Hematopoietic multipotent progenitor cell treated with erythropoietin and hydrocortisone succinate and interleukin-3 and kit ligand, for 4 days (in vitro differentiated cells): ENCODE measurements at regions not wholly inside any gene's neighbourhood (a gene's known extent, or its start where the extent isn't known, plus 50 kb on each side); places are given as distances from the start of the nearest gene placed in this dataset.

Source experiments
- DNase-seq: peaks from one replicate; pipeline ENCODE4 v3.0.0-alpha.2; 2015

- DNase-seq, result no peak
Measured at GRCh38 chr6:167496707-167497106, 171.8 kb downstream of the TTLL2 start.

DNA sequence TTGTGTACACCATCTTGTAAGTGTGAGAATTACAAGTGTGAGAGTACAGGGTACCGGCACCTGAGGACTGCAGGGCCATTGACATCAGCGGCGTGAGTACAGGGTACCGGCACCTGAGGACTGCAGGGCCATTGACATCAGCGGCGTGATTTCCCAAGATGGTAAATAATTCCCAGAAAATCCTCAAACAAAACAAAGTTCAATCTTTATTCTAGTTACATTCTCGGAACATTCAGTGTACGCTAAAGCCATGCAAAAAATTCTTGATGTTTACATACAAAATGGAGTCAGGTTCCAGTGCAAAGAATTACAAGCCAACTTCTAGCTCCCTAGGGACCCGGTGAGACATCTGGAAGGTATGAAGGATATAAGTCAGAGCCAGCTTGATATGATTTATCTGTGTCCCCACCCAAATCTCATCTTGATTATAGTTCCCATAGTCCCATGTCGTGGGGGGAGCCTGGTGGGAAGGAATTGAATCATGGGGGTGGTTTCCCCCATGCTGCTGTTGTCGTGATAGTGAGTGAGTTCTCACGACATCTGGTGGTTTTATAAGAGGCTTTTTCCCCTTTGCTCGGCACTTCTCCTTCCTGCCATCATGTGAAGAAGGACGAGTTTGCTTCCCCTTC is 172.7 kb downstream of the TTLL2 start:
- DNase-seq, result no peak

- no peak for DNase-seq
Measured at GRCh38 chr6:167499161-167499660, 174.3 kb downstream of the TTLL2 start.

- DNase-seq, result no peak
Measured at GRCh38 chr6:167500961-167501360, 176.1 kb downstream of the TTLL2 start.

GRCh38 chr6:167501831-167502385 is 177.0 kb downstream of the TTLL2 start:
- no peak for DNase-seq

DNA sequence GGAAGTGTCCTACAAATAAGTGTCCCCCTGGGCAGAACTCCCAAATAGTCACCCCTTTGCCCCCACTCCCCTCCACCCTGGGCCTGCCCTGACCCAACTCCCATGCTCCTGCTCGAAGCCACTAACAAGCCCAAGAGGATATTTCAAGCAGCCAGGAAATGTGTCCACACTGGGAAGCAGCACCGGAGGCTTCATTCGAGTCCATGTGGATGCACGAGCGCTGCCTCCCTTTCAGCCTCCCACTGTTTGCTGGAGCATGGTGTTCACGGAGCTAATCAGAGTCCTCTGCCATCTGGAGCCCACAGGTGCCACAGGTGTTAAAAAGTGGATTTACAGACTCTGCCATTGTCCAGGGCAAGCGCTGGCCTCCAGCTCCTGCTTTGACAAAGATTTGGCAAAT is 177.6 kb downstream of the TTLL2 start:
- no peak for DNase-seq

GRCh38 chr6:167504385-167504961 is 179.6 kb downstream of the TTLL2 start:
- DNase-seq, result no peak

GRCh38 chr6:167505199-167505598 is 180.3 kb downstream of the TTLL2 start:
- no peak for DNase-seq

GRCh38 chr6:167505782-167506181 is 180.9 kb downstream of the TTLL2 start:
- DNase-seq, result peak; percentile 31

DNA sequence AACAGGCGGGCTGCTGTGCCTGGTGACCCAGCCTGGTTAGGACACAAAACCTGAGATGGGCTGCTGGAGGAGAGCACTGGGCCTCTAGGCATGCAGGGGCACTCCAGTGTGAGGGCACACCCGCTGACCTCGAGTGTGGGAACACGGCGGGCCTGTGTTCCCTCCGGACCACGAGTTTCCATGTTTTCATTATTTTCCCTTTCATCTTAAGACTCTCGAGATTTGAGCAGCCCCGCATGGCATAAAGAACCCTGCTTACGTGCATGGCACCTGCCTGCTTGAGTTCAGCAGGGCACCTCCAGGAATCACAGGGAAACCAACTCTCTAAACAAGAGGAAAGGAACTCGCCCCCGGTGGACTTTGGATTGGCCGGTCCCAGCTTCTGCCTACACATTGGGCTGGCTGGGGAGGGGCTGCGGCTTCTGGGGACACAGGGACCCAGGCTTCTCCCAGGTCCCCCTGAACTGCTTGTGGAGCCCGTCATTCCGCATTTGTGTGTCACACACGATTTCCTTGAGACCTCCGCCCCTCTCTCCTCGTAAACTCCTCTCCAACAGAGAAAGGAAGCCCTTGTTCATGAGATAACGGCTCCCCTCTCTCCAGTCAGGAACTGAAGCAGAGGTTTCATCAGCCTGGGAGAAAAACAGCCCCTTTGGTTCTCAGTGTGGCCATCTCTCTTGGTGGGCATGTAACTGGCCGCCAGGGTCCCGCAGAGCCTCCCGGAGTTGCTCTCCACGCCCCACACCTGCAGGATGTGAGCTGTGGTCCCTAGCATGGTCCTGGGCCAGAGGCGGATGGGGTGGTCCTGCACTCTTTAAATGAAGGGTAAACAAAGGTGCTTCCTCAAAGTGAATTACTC is 181.8 kb downstream of the TTLL2 start:
- DNase-seq, result no peak

DNA sequence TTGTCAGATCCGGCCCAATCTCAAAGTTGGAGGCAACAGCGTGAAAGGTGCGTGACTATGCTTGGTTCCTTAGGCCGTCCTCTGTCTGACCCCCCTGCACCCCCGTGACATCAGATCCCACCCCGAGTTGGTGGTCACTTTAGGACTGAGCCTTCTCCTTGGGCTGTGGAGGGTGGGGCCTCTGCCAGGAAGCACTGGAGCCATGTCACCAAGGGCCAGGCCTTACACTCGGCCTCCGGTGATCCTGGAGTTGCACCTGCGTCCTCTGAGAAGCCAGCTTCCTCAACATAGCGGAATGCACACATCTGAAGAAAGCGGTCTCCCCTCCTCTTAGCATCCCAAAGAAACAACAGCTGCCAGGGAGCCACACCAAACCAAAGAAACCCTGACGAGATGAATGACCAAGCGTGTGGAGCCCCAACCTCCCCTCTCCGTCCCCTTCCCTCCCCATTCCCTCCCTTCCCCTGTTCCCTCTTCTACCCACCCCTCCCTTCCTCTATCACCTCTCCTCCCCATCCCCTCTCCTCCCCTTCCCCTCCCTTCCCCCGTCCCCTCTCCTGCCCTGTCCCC is 182.6 kb downstream of the TTLL2 start:
- no peak for DNase-seq

- DNase-seq, result no peak
Measured at GRCh38 chr6:167508919-167509852, 184.3 kb downstream of the TTLL2 start.

DNA sequence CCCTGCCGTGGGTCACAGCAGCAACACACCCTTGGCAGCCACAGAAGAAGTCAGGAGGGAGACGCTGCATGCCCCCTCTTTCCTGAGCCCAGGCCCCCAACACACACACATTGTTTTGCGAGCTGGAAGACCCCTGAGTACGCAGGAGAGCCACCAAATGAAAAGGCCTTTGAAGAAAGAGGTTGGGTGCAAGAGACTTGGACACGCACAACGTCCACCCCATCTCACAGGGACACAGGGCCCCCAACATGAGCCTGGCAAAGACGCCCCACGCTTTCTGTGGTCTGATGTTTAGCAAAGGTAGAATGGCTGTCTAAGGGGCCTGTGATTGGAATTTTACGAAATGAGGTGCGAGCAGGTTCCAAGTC is 185.0 kb downstream of the TTLL2 start:
- no peak for DNase-seq

DNA sequence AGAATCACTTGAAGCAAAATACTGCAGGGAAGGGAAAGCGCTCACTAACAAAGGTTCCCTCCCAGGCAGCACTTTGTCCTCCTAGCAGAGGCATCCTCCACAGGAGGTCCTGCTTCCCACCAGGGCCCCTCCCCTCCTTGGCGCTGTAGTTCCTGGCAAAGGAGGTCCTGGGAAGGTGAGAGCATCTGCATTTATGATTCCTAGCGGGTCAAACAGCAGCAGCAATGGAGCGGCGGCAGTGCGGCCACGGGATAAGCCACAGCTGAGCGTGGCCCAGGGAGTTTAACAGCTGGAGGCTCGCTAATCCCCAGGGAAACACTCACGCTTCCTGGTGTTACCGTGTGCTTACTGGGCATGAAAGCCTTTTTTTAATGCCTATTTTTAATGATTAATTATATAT is 185.8 kb downstream of the TTLL2 start:
- DNase-seq, result no peak

GRCh38 chr6:167512696-167513375 is 187.9 kb downstream of the TTLL2 start:
- peak; percentile 54 for DNase-seq

GRCh38 chr6:167513778-167514177 is 188.9 kb downstream of the TTLL2 start:
- DNase-seq, result no peak

DNA sequence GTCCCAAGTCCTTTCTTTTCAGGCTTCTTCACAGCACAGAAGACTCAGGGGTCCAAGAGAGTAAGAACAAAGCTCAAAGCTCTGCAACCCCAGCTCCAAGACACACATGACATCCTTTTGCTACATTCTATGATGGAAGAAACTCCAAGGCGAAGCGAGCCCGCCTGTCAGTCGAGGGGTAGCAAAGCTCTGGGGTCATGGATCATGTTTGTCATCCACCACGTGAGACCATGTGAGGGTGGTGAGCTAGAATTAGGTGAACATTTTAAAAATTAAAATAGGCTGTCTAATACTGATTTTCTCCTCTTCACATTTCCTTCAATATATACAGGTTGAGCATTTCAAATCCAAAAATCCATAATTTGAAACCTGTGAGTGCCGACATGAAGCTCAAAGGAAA is 189.6 kb downstream of the TTLL2 start:
- no peak for DNase-seq

GRCh38 chr6:167515873-167516507 is 191.1 kb downstream of the TTLL2 start:
- DNase-seq, result no peak

GRCh38 chr6:167517254-167517916 is 192.5 kb downstream of the TTLL2 start:
- DNase-seq, result no peak

GRCh38 chr6:167523426-167523825 is 198.5 kb downstream of the TTLL2 start:
- DNase-seq, result no peak
